Osteoblast (primary cell): ENCODE measurements at regions not wholly inside any gene's neighbourhood (a gene's known extent, or its start where the extent isn't known, plus 50 kb on each side); places are given as distances from the start of the nearest gene placed in this dataset.

Experiments
- DNase-seq: peaks from one replicate; pipeline ENCODE4 v3.0.0; 2011; ENCODE audit warnings: low spot score, mixed read lengths; ENCODE audit not compliant: insufficient read length; ENCODE audit errors: missing footprints
- H2AFZ ChIP-seq: 2 replicates; pipeline ENCODE4 v1.6.0; 2011; ENCODE audit warnings: mild to moderate bottlenecking, low read length
- H3K27ac ChIP-seq: 2 replicates; pipeline ENCODE4 v1.5.1; 2011; ENCODE audit warnings: mild to moderate bottlenecking, low read depth, low read length, moderate library complexity
- H3K27me3 ChIP-seq: 2 replicates; pipeline ENCODE4 v1.6.0; 2012; ENCODE audit warnings: mild to moderate bottlenecking, control low read depth, inconsistent platforms, low read length, moderate library complexity; ENCODE audit not compliant: insufficient read depth
- H3K36me3 ChIP-seq: 2 replicates; pipeline ENCODE4 v1.5.1; 2011; ENCODE audit warnings: mild to moderate bottlenecking, low read length, control low read depth, moderate library complexity; ENCODE audit not compliant: insufficient read depth
- H3K4me1 ChIP-seq: 2 replicates; pipeline ENCODE4 v1.5.1; 2011; ENCODE audit warnings: mild to moderate bottlenecking, low read length, control low read depth, moderate library complexity; ENCODE audit not compliant: insufficient read depth
- H3K4me2 ChIP-seq: 2 replicates; pipeline ENCODE4 v1.6.0; 2011; ENCODE audit warnings: mild to moderate bottlenecking, low read length; ENCODE audit not compliant: insufficient read depth
- H3K4me3 ChIP-seq: fragments of 200-600 bp; sonication (generic); 3 replicates; pipeline ENCODE4 v1.5.1; 2012; ENCODE audit warnings: mild to moderate bottlenecking, low read length, inconsistent platforms; ENCODE audit not compliant: insufficient read depth
- H3K79me2 ChIP-seq: 2 replicates; pipeline ENCODE4 v1.6.0; 2012; ENCODE audit warnings: mild to moderate bottlenecking, low read length, control low read depth, inconsistent platforms; ENCODE audit not compliant: insufficient read depth
- H3K9me3 ChIP-seq: 2 replicates; pipeline ENCODE4 v1.5.1; 2011; ENCODE audit warnings: low read depth, low read length, control low read depth
- H4K20me1 ChIP-seq: 2 replicates; pipeline ENCODE4 v1.6.0; 2012; ENCODE audit warnings: mild to moderate bottlenecking, low read length, control low read depth; ENCODE audit not compliant: insufficient read depth
- CTCF ChIP-seq: IDR thresholded peaks from 2 replicates; pipeline ENCODE4 v1.5.1; 2011; ENCODE audit warnings: mild to moderate bottlenecking, low read depth, low read length, moderate library complexity; ENCODE audit errors: extremely low read depth

- Histone ChIP-seq H3K4me3 (no peak overlapping the region), H3K36me3 (no peaks in the 10 kb centered on the region), H2AFZ (no peak overlapping the region), H3K27ac (no peak overlapping the region), H3K27me3 (no peaks in the 10 kb centered on the region), H3K79me2 (no peaks in the 10 kb centered on the region), H3K4me1 (no peaks in the 10 kb centered on the region), H3K9me3 (no peaks in the 10 kb centered on the region), H3K4me2 (no peak overlapping the region), H4K20me1 (no peaks in the 10 kb centered on the region)
- TF ChIP-seq CTCF, result no peak
- no peak for DNase-seq
Measured at GRCh38 chr7:11950942-11951341, 118.9 kb upstream of the THSD7A start.

DNA sequence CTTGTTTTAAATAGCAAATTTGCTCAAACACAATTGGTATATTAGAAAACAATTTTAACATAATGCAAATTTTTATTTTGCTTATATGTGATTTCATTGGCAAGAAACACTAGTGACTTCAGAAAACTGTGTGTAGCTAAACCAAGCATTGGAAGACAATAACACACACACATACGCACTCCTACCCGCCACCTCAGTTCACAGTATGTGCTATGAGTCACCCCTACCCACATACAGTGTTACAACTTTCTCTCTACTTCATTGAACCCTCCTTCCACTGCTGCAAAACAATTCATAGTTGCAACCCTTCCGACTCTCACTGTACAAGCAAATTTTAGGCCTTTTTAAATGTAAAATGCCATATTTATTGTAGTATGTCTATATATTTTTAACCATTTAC lies 119.9 kb upstream of the THSD7A start:
- Histone ChIP-seq H3K4me2 (no peak overlapping the region), H2AFZ (no peak overlapping the region), H4K20me1 (no peaks in the 10 kb centered on the region), H3K4me1 (no peaks in the 10 kb centered on the region), H3K4me3 (no peak overlapping the region), H3K27me3 (no peaks in the 10 kb centered on the region), H3K27ac (no peak overlapping the region), H3K79me2 (no peaks in the 10 kb centered on the region), H3K9me3 (no peaks in the 10 kb centered on the region), H3K36me3 (no peaks in the 10 kb centered on the region)
- no peak for TF ChIP-seq CTCF
- no peak for DNase-seq

DNA sequence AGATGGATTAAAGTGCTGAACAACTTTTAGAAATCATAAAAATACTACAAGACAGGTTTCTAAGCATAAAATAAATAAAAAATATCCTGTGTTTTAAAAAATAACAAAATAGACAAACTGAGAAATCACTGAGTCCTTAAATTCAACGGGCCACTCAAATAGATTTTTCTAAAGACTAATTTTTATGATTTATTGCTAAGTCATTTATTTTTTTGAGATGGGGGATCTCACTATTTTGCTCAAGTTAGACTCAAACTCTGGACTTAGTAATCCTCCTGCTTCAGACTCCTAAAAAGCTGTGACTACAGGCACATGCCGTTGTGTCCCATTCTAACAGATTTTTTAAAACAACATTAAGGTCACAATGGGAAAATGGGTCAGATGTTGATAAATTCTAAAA lies 121.0 kb upstream of the THSD7A start:
- Histone ChIP-seq H3K4me2 (no peak overlapping the region), H4K20me1 (no peaks in the 10 kb centered on the region), H2AFZ (no peak overlapping the region), H3K4me3 (no peak overlapping the region), H3K9me3 (no peaks in the 10 kb centered on the region), H3K27me3 (no peaks in the 10 kb centered on the region), H3K4me1 (no peaks in the 10 kb centered on the region), H3K27ac (no peak overlapping the region), H3K79me2 (no peaks in the 10 kb centered on the region), H3K36me3 (no peaks in the 10 kb centered on the region)
- no peak for TF ChIP-seq CTCF
- DNase-seq, result no peak

DNA sequence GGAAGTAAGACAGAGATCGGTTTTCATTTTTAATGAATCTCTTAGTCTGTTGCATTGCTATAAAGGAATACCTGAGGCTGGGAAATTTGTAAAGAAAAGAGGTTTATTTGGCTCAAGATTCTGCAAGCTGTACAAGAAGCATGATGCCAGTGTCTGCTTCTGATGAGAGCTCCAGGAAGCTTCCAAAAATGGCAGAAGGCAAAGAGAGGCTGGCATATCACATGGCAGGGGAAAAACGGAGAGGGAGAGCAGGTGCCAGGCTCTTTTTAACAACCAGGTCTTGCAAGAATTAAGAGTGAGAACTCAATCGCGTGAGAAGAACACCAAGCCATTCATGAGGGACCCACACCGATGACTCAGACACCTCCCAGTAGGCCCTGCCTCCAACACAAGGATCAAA lies 125.0 kb upstream of the THSD7A start:
- no peak for TF ChIP-seq CTCF
- Histone ChIP-seq H3K4me1 (no peaks in the 10 kb centered on the region), H3K79me2 (no peaks in the 10 kb centered on the region), H2AFZ (no peak overlapping the region), H3K9me3 (no peaks in the 10 kb centered on the region), H3K4me3 (no peak overlapping the region), H4K20me1 (no peaks in the 10 kb centered on the region), H3K36me3 (no peaks in the 10 kb centered on the region), H3K27me3 (no peaks in the 10 kb centered on the region), H3K27ac (no peak overlapping the region), H3K4me2 (no peak overlapping the region)
- DNase-seq, result no peak
